GM12892 (cell line): ENCODE measurements at regions not wholly inside any gene's neighbourhood (a gene's known extent, or its start where the extent isn't known, plus 50 kb on each side); places are given as distances from the start of the nearest gene placed in this dataset.
"Not testable (repeated sequence)": the region's sequence is repeated elsewhere in the genome, so short reads cannot be mapped to it uniquely, and the experiment has no call there.

Source experiments
- POLR2A ChIP-seq: IDR thresholded peaks from 2 replicates; pipeline ENCODE4 v1.6.1; 2011; ENCODE audit warnings: low read depth, low read length, control low read depth
- POLR2AphosphoS5 ChIP-seq: IDR thresholded peaks from 2 replicates; pipeline ENCODE4 v1.6.1; 2011; ENCODE audit warnings: low read depth, low read length, control low read depth
- TAF1 ChIP-seq: IDR thresholded peaks from 2 replicates; pipeline ENCODE4 v1.6.1; 2011; ENCODE audit warnings: low read depth, mild to moderate bottlenecking, control low read depth, low read length, borderline replicate concordance

GRCh38 chr2:89936011-89936410 is 1244.5 kb downstream of the RPIA start:
- TF ChIP-seq TAF1, POLR2A, POLR2AphosphoS5: not testable (repeated sequence)
